Liver (tissue), 3 donors: ENCODE measurements at regions not wholly inside any gene's neighbourhood (a gene's known extent, or its start where the extent isn't known, plus 50 kb on each side); places are given as distances from the start of the nearest gene placed in this dataset.

Experiments used
- ATF3 ChIP-seq: IDR thresholded peaks from 2 replicates; pipeline ENCODE4 v1.6.1; 2016; ENCODE audit warnings: antibody characterized with exemption
- CTCF ChIP-seq: fragments of 150-350 bp; IDR thresholded peaks from 2 replicates; pipeline ENCODE4 v1.5.1; 2017; ENCODE audit warnings: improper control_type of control experiment, low read depth, low read length; ENCODE audit not compliant: missing input control
- GABPA ChIP-seq, 2 donors: IDR thresholded peaks in 1 of 2; conservative IDR thresholded peaks in 1 of 2; 2 replicates each; pipeline ENCODE4 v1.6.1; 2016; ENCODE audit warnings: antibody characterized with exemption in 2 of 2, mild to moderate bottlenecking in 1 of 2, moderate library complexity in 1 of 2
- JUND ChIP-seq, 2 donors: IDR thresholded peaks; 2 replicates each; pipeline ENCODE4 v1.6.1; 2016; ENCODE audit warnings: antibody characterized with exemption in 2 of 2
- MAX ChIP-seq: IDR thresholded peaks from 2 replicates; pipeline ENCODE4 v1.6.1; 2016; ENCODE audit warnings: antibody characterized with exemption
- RAD21 ChIP-seq, 2 donors: IDR thresholded peaks; 2 replicates each; pipeline ENCODE4 v1.6.1; 2016; ENCODE audit warnings: antibody characterized with exemption in 2 of 2, mild to moderate bottlenecking in 2 of 2
- REST ChIP-seq: IDR thresholded peaks from 2 replicates; pipeline ENCODE4 v1.6.1; 2016; ENCODE audit warnings: antibody characterized with exemption, mild to moderate bottlenecking
- RXRA ChIP-seq, 2 donors: IDR thresholded peaks; 2 replicates each; pipeline ENCODE4 v1.6.1; 2017 to 2018; ENCODE audit warnings: antibody characterized with exemption in 2 of 2, mild to moderate bottlenecking in 1 of 2
- TAF1 ChIP-seq: conservative IDR thresholded peaks from 2 replicates; pipeline ENCODE4 v1.6.1; 2016; ENCODE audit warnings: antibody characterized with exemption, mild to moderate bottlenecking
- YY1 ChIP-seq: IDR thresholded peaks from 2 replicates; pipeline ENCODE4 v1.6.1; 2016; ENCODE audit warnings: antibody characterized with exemption, mild to moderate bottlenecking
- donor health status: healthy.
- donor health status: healthy.

GRCh38 chr4:74631988-74632387 lies 162.3 kb downstream of the BTC start:
- no peak for TF ChIP-seq CTCF
- TF ChIP-seq MAX, result no peak
- no peak for TF ChIP-seq GABPA (IDR thresholded peaks at IDR 0.05 in 1 of 2, conservative IDR thresholded peaks at IDR 0.05 in 1 of 2)
- no peak for TF ChIP-seq REST
- TF ChIP-seq YY1, result no peak
- no peak for TF ChIP-seq RXRA (IDR thresholded peaks at IDR 0.05)
- TF ChIP-seq RAD21 (IDR thresholded peaks at IDR 0.05), result no peak
- no peak for TF ChIP-seq ATF3
- TF ChIP-seq JUND (IDR thresholded peaks at IDR 0.05), result no peak
- TF ChIP-seq TAF1, result no peak
